T-helper 9 cell (primary cell): ENCODE measurements at regions not wholly inside any gene's neighbourhood (a gene's known extent, or its start where the extent isn't known, plus 50 kb on each side); places are given as distances from the start of the nearest gene placed in this dataset.
"Not testable (repeated sequence)": the region's sequence is repeated elsewhere in the genome, so short reads cannot be mapped to it uniquely, and the experiment has no call there.

ENCODE experiments used
- DNase-seq: peaks from one replicate; pipeline ENCODE4 v3.0.0-alpha.2; 2020

DNA sequence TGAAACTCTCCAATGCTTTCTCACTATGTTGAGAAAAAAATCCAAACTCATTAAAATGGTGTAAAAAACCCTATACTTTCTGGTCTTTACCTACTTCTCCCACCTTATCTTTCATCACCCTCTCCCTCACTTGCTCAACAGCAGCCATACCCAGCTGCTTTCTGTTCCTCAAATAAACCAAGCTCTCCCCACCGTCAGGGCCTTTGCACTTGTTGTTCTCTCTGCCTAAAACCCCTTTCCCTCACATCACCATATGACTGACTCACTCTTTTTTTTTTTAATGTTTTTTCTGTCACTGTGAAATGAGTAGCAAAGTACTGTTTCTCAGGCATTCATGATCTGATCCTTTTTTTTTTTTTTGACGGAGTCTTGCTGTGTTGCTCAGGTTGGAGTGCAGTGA lies 122.3 kb upstream of the TMEM164 start:
- DNase-seq: no peak

GRCh38 chrX:109886122-109886761 lies 116.7 kb upstream of the TMEM164 start:
- peak; percentile 16 for DNase-seq

DNA sequence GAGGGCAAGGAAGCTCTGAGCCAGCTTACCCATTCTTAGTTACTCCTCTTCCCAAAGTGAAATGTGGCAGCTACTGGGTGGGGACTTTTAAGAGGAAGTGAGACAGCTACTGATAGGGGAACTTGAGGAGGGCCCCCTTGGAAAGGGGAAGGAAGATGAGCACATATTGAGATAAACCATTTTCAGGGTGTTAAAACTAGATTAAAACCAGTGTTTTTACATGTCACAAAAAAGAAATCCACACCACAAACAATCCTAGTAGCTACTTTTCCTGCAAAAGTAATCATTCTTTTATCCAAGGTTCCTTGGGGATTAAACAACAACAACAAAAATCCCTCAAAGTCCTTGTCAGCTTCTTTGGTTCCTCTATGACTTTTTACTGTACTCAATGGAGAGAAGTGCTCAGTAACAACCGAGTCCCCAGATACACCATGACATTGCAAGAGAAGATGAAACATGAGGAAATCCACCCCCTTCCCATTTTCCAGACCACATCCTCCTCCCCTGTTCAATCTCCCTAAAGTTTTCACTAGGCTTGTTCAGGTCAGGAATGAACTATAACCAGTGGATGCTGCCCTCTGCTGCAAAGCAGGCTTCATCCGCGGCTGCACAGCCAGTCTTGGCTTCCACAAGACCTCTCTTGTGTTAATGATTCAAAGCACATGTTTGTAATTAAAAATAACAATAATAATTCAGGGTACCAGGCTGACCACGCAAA lies 113.5 kb upstream of the TMEM164 start:
- DNase-seq: no peak

GRCh38 chrX:109890300-109890699 lies 112.6 kb upstream of the TMEM164 start:
- DNase-seq: no peak

DNA sequence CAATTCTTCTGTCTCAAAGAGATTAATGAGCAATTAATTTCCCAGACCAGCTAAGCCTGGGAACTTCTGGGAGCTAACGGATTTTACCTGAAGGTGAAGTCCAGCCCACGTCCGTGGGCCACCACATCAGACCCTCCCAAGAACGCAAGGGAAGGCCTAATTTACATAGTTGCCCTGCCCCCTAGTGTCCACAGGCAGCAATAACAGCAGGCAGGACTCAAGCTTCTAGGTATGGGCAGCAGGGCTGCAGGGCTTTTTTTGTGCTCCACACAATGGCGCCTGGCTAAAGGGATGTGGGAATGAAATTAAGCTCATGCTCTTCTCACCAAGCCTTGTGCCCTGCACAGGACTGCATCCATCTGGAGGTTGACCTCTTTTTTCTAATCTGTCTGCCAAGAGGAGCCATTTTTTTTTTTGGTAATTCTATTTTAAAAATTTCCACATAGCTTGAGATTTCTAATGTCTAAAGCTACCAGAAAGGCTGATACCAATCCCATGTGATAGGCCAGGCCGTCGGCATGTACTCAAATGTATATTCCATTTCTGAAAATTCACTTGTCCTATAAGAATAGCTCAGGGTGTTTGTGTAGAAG lies 111.9 kb upstream of the TMEM164 start:
- DNase-seq: peak; percentile 34

DNA sequence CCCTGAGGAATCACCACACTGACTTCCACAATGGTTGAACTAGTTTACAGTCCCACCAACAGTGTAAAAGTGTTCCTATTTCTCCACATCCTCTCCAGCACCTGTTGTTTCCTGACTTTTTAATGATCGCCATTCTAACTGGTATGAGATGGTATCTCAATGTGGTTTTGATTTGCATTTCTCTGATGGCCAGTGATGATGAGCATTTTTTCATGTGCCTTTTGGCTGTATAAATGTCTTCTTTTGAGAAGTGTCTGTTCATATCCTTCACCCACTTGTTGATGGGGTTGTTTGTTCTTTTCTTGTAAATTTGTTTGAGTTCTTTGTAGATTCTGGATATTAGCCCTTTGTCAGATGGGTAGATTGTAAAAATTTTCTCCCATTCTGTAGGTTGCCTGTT lies 106.9 kb upstream of the TMEM164 start:
- DNase-seq: not testable (repeated sequence)

- no peak for DNase-seq
These were observed 100.2 kb upstream of the TMEM164 start for GRCh38 chrX:109902665-109903064.

DNA sequence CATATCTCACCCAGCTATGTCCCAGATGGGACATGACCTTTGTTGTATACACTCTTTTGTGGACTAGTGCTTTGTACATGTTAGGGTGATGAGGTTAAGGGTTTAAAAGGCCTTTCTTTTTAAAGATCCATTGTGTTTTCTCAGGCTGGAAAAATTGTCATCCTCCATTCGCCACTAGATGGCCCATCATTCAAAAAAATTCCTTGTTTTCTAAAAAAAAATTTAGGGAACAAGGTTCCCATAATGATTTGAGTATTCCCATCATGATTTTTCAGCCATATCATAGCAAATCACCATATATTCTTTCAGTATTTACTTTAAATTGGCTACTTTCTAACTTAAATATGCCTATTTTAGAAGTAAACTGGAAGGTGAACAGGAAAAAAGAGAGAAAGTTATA lies 91.9 kb upstream of the TMEM164 start:
- DNase-seq: no peak

DNA sequence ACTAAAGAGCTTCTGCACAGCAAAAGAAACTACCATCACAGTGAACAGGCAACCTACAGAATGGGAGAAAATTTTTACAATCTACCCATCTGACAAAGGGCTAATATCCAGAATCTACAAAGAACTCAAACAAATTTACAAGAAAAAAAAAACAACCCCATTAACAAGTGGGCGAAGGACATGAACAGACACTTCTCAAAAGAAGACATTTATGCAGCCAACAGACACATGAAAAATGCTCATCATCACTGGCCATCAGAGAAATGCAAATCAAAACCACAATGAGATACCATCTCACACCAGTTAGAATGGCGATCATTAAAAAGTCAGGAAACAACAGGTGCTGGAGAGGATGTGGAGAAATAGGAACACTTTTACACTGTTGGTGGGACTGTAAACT lies 89.9 kb upstream of the TMEM164 start:
- DNase-seq: not testable (repeated sequence)

GRCh38 chrX:109914114-109914849 lies 88.6 kb upstream of the TMEM164 start:
- DNase-seq: no peak

GRCh38 chrX:109918753-109919152 lies 84.2 kb upstream of the TMEM164 start:
- no peak for DNase-seq

DNA sequence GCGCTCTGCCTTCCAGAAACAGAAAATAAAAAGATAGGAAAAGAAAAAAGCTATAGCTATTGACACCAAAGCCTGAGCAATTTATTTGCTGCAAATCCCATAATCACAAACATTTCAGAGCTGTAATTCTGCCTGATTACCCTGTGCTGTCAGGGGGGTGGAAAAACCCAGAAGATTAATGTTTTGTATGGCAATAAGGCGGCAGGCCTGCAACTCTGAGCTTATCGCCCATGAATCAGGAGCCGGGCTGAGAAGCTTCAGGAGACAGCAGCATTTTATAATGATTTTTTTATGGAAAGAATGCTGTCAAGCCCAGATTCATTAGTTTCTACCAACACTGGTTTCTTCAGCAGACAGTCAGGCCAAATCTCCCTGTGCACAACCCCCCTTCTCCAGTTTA lies 82.6 kb upstream of the TMEM164 start:
- no peak for DNase-seq

GRCh38 chrX:109920868-109921267 lies 82.0 kb upstream of the TMEM164 start:
- no peak for DNase-seq

GRCh38 chrX:109922190-109922589 lies 80.7 kb upstream of the TMEM164 start:
- DNase-seq: no peak

DNA sequence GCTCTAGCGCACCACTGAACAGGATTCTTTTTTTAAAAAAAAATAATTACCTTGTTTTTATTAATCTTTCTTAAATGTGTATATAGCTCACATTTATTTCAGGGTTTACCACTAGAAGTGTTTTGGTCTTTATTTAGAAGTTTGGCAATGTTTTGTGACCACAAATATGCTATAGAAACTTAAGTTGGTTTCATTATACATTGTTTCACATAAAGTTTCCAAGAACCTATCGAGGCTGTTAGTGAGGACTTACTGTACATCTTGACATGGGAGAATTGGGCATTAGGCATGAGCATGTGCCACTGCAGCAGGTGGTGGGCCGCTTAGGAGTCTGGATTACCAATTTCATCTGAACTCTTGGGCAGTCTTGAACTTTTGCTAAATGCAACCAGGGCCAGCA lies 77.9 kb upstream of the TMEM164 start:
- DNase-seq: not testable (repeated sequence)

- DNase-seq: no peak
These were observed 77.3 kb upstream of the TMEM164 start for GRCh38 chrX:109925656-109926055.

DNA sequence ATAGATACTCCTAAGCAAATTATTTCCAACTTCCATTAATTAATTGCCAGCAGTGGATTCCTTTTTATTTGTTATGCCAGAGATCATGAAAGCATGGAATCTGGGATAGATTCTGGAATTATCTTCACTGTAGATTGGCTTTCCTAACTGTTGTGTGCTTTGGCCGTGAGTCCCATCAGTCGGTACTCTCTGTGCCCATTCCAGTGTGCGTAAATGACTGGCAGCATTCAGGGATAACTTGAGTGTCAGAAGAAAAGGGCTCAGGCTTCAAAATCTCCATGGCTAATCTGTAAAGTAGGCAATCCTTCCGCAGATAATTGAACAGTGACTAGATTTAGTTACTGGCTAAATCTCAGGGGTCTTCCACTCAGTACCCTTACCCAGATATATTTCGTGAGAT lies 76.8 kb upstream of the TMEM164 start:
- no peak for DNase-seq

GRCh38 chrX:109926743-109927662 lies 75.9 kb upstream of the TMEM164 start:
- DNase-seq: no peak

DNA sequence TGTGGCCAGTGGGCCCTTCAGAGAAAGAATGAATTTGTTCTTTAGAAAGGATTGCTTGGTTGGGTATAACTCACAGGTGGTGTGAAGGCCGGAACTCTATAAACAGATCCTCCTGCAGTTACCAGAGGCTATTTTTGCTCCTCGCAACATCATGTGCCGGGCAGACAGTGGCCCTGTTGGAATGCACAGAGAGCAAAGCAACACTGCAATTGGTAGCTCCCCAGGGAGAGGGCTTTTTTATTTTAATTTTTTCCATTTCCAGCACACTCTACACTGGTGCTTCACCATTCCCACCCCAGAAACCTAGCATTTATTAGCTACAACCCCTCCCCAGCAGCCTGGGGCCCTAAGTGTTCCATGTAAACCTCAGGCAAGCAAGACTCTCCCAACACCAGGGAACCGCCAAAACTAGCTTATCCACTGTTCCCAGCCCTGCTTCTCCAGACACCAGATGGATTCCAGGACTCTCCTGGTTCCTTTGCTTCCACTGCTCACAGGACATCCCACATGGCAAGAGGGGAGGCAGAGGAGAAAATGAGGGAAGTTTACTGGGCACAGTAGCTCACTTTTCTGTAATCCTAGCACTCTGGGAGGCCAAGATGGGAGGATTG lies 75.1 kb upstream of the TMEM164 start:
- no peak for DNase-seq

DNA sequence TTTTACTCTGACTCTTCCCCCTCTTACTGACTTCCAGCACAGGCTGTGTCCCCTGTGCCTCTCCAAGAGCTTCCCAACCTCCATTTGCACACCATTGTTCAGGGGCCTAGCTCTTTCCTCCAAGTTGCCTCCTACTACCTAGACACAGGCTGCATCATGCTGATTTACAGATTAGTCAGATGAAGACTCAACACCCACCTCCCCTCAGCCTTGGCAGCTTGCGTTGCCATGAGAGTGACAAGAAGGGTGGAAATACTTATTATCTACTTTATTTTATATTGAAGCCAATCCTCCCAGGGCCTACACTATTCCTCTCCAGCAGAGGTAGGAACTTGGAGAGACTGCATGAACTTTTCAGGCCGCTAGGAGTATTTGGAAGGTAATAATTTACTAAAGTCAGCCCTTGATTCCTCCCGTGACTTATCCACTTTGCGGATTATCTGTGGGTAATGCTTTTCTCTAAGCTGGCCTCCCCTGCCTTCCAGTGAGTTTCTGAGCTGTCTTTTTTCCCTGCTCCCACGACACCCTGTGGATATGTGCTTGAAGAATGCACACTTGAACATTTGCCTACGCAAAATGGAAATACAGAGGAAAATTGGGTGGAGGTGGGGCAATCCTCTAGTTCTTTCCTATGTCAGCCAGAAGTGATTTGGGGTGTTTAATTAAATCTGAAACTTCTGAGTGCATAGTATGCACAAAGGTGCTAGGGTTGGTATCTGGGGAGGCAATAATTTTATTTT lies 74.1 kb upstream of the TMEM164 start:
- DNase-seq: no peak

DNA sequence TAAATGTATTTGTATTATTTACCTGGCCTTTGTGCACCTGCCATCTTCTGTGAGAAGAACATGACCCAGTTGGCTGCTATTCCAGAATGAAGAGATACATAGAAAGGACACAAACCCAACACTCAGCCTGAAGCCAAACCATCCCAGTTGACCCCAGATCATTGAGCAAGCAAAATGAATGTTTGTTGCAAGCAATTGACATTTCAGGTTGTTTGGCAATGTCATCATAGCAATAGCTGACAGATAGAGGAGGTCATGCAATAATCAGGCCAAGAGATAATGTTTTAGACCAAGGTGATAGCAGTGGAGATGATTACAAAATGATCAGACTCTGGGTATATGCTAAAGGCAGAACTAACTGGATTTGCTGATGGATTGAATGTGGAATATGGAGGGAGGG lies 71.2 kb upstream of the TMEM164 start:
- DNase-seq: no peak
